HG02884 (cell line): ENCODE measurements at regions not wholly inside any gene's neighbourhood (a gene's known extent, or its start where the extent isn't known, plus 50 kb on each side); places are given as distances from the start of the nearest gene placed in this dataset.
A peak's percentile ranks its signal among the peaks of the same experiment; 100 is the strongest.

Experiments used
- ATAC-seq: cut with Tn5 transposase; IDR thresholded peaks from one replicate; pipeline ENCODE4 v1.9.1; 2021; ENCODE audit warnings: mild to moderate bottlenecking, moderate library complexity; ENCODE audit not compliant: unreplicated experiment

- ATAC-seq = no peak
These were observed 263.8 kb downstream of the PTPRC start for GRCh38 chr1:198902655-198903054.

GRCh38 chr1:198903203-198903602 is 264.4 kb downstream of the PTPRC start:
- no peak for ATAC-seq

- no peak for ATAC-seq
These were observed 264.8 kb downstream of the PTPRC start for GRCh38 chr1:198903621-198904020.

- ATAC-seq = no peak
These were observed 265.5 kb downstream of the PTPRC start for GRCh38 chr1:198904321-198904720.

- ATAC-seq = no peak
These were observed 268.0 kb downstream of the PTPRC start for GRCh38 chr1:198906739-198907422.

GRCh38 chr1:198907423-198907746 is 268.5 kb downstream of the PTPRC start:
- ATAC-seq = no peak

- ATAC-seq = no peak
These were observed 270.2 kb downstream of the PTPRC start for GRCh38 chr1:198908995-198909394.

- no peak for ATAC-seq
These were observed 271.1 kb downstream of the PTPRC start for GRCh38 chr1:198909973-198910372.

GRCh38 chr1:198910816-198911215 is 272.0 kb downstream of the PTPRC start:
- ATAC-seq = no peak

GRCh38 chr1:198912046-198912445 is 273.2 kb downstream of the PTPRC start:
- no peak for ATAC-seq

GRCh38 chr1:198913667-198914066 is 274.8 kb downstream of the PTPRC start:
- no peak for ATAC-seq

GRCh38 chr1:198915327-198916231 is 276.7 kb downstream of the PTPRC start:
- ATAC-seq = no peak

GRCh38 chr1:198917226-198917625 is 278.4 kb downstream of the PTPRC start:
- ATAC-seq = no peak

GRCh38 chr1:198918920-198919319 is 280.1 kb downstream of the PTPRC start:
- ATAC-seq = no peak

- ATAC-seq = peak; percentile 52
These were observed 281.0 kb downstream of the PTPRC start for GRCh38 chr1:198919667-198920398.

GRCh38 chr1:198922638-198923430 is 284.0 kb downstream of the PTPRC start:
- peak; percentile 68 for ATAC-seq

- no peak for ATAC-seq
These were observed 285.2 kb downstream of the PTPRC start for GRCh38 chr1:198923993-198924392.

GRCh38 chr1:198925567-198925966 is 286.7 kb downstream of the PTPRC start:
- no peak for ATAC-seq

GRCh38 chr1:198927129-198927528 is 288.3 kb downstream of the PTPRC start:
- no peak for ATAC-seq

- ATAC-seq = no peak
These were observed 290.3 kb downstream of the PTPRC start for GRCh38 chr1:198929111-198929604.
